ENCODE measurements at regions not wholly inside any gene's neighbourhood (a gene's known extent, or its start where the extent isn't known, plus 50 kb on each side); places are given as distances from the start of the nearest gene placed in this dataset.

DNA sequence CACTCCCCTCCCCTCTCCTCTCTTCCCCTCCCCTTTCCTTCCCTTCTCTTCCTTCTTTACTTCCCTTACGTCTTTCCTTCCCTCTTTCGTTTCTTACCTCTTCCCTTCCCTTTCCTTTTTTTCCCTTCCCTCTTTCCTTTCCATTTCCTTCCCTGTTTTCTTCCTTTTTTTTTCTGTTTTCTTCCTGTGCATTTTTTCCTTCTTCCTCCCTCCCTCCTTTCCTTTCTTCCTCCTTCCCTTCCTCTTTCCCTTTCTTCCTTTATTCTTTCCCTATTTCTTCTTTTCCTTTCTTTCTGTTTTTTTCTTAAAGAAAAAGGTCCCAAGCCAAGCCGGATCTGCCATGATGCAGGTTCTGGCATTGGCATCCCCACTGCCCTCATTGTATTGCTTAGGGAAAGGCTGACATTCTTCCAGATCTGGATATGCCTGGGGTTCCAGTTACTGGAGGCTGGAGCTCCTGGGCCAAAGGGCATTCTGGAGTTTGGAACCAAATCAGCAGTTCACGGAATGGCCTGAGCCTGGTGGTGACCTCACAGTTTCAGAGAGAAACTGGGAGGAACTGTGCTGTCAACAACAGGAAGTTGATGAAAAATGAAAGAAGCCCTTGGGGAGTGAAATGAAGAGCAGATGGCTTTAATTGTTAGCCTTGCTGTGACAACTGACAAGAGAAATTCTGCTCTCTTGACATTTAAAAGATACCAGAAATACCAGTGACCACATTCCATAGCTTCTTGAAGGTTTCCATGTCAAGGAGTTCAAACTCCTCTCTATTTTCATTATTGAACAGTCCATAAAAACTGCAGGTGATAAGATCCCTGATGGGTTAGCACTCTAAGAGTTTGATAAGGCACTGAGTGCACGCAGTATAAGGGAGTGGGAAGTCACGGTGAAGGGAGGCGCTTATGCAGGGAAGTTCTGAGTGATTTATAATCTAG lies 622.1 kb downstream of the SPRY1 start:
- DNase-seq = no peak

DNA sequence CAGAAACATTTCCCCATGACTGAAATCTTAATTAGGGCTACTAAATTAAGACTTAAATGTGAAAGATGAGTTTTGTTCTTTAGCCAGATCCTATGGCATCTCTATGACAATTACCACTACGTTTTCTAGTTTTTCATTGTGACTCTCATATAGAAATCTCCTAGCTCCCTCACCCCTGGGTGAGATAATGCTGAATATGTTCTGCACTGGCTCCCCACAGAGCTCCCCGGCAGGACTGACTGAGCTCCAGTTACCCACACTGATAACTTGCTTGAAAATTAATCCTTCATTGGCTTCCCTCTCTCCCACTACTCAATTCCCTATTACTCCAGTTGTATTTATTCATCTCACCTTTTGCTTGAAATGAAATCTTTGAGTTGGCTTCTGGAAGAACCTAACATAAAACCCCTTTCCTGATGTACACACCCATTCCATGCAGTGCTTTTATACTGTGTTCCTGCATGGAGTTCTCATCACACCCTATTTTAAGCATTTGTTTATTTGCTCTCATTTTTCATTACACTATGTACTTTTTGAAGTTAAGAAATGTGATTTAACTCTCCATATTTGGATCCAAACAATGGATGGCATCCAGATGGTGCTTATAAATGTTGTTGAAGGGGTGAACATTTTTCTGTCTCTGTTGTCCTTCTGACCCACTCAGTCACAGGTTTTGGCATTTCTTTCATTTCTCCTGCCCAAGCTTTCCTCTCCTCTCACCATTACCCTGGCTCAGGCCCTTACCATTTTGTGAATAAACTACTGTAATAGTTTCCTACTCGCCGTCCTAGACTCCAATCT lies 623.4 kb downstream of the SPRY1 start:
- DNase-seq = no peak

DNA sequence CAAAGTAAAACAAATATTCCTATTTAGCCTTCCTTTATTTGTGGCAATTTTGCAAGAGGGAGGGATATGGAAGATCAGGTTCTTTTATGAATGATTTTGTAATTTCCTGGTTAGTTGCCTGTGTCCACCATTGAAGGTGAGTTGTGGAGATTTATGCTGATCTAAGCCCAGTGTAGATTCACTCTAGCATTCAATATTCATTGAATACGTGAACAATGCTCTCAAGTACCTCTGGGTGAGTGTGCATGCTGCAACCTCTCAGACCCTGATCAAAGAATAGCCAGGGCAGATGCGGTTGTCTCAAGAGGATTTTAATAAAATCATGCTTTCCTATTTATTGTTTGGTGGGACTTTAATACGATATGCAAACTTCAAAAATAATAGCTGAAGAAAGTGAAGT lies 628.4 kb downstream of the SPRY1 start:
- DNase-seq = no peak

DNA sequence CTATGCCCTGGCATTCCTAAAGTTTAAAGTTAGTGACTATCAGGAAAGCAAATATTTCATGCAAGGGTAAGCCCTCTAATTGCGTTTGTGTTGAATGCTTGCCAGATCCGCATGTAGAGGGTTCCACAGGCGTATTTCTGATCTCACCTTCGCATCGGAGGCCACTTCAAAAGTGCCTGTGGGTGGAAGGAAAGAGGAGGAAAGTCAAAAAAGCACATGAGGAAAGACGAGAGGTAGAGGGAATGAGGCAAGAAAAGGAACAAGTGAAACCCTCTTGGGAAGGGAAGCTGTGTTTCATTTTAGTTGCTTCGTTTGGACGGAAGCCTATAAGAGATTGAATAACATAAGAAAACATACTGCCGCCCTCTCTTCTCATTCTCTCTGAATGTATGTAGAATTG lies 628.8 kb downstream of the SPRY1 start:
- no peak for DNase-seq

DNA sequence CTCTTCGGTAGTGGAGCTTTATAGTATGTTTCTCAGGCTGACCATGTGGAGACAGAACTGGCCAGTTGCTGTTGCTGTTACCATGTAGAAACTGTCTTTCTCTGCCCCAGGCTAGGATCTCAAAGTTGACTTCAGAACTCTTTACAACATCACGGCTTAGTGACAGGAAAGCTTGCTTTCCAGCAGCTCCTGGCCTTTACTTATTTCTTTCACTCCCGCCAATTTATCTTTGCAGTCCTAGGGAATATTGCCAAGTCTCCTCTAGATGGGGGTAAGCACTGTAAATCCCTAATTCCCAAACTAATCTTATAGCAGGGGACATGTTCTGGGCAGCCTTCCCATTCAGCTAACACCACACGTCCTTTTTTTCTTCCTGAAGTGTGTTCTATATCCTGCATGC lies 631.6 kb downstream of the SPRY1 start:
- no peak for DNase-seq

GRCh38 chr4:124030147-124030546 lies 633.6 kb downstream of the SPRY1 start:
- no peak for DNase-seq

GRCh38 chr4:124032035-124032434 lies 635.4 kb downstream of the SPRY1 start:
- DNase-seq = no peak

- DNase-seq = no peak
Measured at GRCh38 chr4:124035364-124036041, 638.9 kb downstream of the SPRY1 start.

DNA sequence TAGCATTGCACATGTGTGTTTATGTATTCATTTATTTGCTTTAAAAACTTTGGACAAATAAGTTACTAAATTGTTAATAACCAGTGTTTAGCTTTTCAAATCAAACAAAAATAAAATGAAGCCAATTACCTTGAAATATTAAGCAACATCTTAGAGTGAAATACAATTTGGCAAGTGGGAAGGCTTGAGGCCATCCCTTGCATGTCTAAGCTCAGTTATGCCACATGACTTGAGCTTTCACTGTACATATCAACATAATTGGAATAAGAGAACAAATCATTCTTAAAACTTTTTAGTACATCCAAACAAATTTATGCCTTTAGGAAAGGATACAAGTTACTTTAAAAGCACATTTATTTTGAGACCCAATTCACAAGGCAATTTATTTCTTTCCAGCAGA lies 640.6 kb downstream of the SPRY1 start:
- no peak for DNase-seq

DNA sequence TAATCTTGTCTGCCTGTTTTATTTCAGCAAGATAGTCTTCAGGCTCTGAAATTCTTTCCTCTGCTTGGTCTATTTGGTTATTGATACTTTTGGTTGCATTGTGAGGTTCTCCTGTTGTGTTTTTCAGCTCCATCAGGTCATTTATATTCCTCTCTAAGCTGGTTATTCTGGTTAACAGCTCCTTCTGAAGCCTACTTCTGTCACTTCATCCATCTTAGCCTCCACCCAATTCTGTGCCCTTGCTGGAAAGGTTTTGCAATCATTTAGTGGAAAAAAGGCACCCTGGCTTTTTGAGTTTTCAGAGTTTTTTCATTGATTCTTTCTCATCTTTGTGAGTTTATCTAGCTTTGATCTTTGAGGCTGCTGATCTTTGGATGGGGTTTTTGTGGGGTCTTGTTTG lies 647.7 kb downstream of the SPRY1 start:
- no peak for DNase-seq

- no peak for DNase-seq
Measured at GRCh38 chr4:124044867-124045266, 648.3 kb downstream of the SPRY1 start.

DNA sequence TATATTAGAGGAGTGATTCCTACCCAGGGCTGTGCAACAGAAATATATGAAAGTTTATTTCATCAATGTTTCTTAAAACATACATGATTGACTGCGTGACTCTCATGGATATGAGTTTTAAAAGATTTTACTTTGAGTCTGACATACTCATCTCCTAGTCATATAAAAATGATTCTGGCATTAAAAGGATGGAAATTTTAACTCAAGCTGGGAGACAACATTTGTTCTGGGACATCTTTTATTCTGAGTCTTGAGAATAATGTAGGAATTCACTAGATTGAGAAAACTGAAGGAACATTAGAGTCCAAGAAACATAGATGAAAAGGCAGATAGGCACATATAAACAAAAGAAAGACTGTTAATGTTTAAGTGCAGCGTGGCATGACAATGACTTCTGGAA lies 649.6 kb downstream of the SPRY1 start:
- DNase-seq = no peak

GRCh38 chr4:124053872-124054538 lies 657.4 kb downstream of the SPRY1 start:
- DNase-seq = no peak

DNA sequence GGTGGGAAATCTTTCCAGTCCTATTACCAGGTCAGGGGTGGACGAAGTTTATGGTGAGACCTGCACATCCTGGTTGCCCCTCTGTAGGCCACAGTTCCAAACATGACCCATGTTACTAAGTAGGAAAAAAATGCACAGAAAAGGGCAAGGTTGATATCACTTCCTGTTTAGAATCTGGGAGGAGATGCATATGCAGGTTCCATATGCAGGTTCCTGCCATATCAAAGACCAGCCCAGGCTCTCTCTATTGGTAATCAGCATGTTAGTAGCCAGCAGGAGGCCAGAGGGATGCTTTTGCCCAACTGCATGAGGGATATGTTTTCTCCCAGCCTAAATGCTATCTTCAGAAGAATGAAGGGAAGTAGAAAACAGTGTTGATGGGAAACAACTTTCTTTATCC lies 657.2 kb downstream of the ANKRD50 start:
- DNase-seq = no peak

DNA sequence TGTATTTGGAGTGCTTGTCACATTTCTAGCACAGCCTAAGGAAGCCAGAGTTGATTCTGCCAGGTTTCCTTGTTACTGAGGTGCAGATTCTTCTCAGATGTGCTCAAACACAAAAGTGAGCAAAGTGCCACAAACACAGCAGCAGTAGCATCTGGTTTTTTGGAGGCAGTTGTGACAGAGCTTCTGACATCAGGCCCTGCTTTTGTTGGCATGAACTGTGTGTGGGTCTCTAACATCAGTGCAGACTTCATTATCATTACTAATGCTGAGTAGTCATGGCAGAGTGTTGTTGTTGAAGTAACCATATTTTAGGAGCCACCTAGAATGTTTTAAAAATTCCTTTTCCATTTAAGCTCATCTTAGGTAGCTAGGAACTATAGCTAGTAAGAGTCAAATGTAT lies 656.6 kb downstream of the ANKRD50 start:
- DNase-seq = no peak

DNA sequence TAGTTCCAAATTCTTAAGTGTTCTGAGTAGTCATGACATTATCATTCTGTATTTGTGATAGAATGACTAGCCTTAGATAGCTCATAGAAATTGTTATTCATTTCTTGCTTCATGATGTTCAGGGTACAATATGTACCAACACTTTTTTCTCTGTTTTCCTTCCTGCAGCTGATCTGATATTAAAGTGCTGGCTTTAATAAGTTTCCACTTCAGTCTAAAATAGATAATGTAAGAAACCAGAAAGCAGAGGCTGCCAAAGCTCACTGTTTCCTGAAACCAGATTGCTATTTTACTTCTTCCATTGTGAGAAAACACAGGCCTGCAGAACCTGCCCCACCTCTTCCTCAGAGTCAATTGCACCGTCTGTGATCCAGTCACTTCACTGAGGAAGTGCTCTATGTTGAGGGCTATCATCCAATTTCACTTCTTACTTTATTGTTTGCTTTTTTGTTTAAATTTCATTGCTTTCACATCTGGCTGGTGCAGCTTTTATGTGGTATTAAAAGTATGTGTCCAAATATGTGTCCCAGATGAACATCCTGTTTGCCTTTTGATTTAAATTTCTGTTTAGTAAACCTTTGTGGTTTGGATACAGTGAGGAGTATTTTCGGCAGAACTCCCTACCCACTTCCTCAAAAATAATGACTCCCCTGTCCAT lies 652.1 kb downstream of the ANKRD50 start:
- no peak for DNase-seq

GRCh38 chr4:124061413-124061812 lies 651.1 kb downstream of the ANKRD50 start:
- no peak for DNase-seq

GRCh38 chr4:124065422-124065821 lies 647.1 kb downstream of the ANKRD50 start:
- DNase-seq = no peak

DNA sequence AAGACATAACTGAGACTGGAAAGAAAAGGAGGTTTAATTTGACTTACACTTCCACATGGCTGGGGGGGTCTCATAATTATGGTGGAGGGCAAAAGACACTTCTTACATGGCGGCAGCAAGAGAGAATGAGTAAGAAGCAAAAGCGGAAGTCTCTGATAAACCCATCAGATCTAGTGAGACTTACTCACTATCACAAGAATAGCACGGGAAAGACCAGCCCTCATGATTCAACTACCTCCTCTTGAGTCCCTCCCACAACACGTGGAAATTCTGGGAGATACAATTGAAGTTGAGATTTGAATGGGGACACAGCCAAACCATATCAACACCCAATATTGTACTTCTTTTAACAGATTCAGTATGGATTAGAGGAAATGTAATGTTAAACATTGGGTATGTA lies 646.6 kb downstream of the ANKRD50 start:
- DNase-seq = no peak

DNA sequence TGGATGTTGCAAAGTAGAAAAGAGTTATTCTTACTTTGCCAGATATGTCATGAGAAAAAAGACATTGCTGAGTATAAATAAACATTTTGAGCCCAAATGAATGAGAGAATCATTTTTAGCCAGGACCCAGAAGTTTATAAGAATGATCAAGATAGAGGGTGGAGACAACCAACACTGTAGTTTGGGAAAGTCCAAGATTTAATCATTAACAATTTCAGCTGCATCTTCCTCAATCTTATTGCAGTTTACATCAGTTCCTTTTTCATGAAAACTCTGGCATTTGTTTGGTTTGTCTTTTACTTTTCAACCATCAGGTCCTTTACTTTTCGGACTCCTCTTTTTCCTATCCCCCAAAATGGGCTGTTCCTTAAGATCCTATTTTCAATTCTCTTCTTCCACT lies 645.9 kb downstream of the ANKRD50 start:
- no peak for DNase-seq

DNA sequence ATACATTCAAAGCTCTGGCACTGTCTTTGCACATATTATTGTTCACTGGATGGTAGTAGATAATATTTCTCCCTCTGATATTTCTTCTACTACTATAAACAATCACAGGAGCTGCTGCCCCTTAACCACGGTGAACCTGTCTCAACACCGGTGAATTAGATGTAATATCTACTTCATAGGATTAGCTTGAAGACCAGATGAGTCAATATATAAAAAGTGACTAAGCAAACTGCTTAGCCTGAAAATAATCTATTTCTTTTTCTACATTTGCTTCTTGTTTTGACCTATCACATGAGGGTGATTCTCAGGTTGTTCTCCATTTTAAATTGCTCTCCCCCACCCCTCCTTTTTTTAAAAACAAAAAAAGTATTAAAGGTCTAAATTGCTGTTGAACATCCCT lies 645.5 kb downstream of the ANKRD50 start:
- no peak for DNase-seq

DNA sequence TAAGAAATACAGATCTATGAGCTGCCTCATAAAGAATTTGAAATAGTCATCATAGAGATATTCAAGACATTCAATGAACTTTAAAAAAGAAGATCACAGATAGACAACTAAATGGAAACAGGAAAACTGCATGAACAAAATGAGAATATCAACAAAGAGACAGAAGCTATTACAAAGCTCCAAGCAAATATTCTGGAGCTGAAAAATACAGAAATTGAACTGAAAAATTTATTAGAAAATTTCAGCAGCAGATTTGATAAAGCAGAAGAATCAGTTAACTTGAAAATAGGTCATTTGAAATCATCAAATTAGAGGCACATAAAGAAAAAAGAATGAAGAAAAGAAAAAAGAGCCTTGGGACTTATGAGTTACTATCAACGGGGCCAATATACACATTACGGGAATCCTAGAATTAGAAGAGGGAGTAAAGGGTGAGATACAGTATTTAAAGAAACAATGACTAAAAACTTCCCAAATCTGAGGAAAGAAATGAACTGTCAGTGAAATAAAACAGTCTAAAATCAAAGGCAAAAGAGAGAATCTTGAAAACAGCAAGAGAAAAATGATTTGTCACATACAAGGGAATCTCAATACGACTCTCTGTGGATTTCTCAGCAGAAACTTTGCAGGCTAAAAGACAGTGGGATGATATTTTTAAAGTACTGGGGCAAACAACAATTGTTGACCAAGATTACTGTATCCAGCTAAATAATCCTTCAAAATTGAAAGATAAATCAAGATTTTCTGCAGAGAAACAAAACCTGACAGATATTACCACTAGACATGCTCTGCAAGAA lies 641.6 kb downstream of the ANKRD50 start:
- no peak for DNase-seq
